H1 (cell line): ENCODE measurements at regions not wholly inside any gene's neighbourhood (a gene's known extent, or its start where the extent isn't known, plus 50 kb on each side); places are given as distances from the start of the nearest gene placed in this dataset.

ENCODE experiments used
- CTCF ChIP-seq, 3 experiments: IDR thresholded peaks; 1 replicate in 2 of 3; 2 replicates in 1 of 3; pipeline versions ENCODE4 v1.5.1 to v1.6.1; 2011; ENCODE audit warnings: low read length in 3 of 3, mild to moderate bottlenecking in 3 of 3, inconsistent platforms in 2 of 3, low read depth in 1 of 3, moderate library complexity in 1 of 3; ENCODE audit not compliant: insufficient read depth in 1 of 3; ENCODE audit errors: control extremely low read depth in 1 of 3
- HDAC2 ChIP-seq, 2 experiments: fragments of 300-600 bp in 1 of 2; sonication (generic) in 1 of 2; IDR thresholded peaks; 2 replicates each; pipeline ENCODE4 v1.6.1; 2011 to 2012; ENCODE audit warnings: low read depth in 2 of 2, low read length in 2 of 2, mild to moderate bottlenecking in 2 of 2, moderate library complexity in 2 of 2, borderline replicate concordance in 1 of 2, inconsistent platforms in 1 of 2
- TAF1 ChIP-seq: IDR thresholded peaks from 2 replicates; pipeline ENCODE4 v1.6.1; 2011; ENCODE audit warnings: mild to moderate bottlenecking, low read depth, low read length

GRCh38 chr2:23055251-23055650 is 329.7 kb upstream of the KLHL29 start:
- no peak for TF ChIP-seq CTCF (IDR thresholded peaks at IDR 0.05; ENCODE audit: control extremely low read depth in 1 of 3, insufficient read depth in 1 of 3, low read depth in 1 of 3, low read length in 3 of 3)
- no peak for TF ChIP-seq HDAC2 (IDR thresholded peaks at IDR 0.05; ENCODE audit: borderline replicate concordance in 1 of 2, low read depth in 2 of 2, low read length in 2 of 2)
- no peak for TF ChIP-seq TAF1
